GM12878 (cell line): ENCODE measurements at regions not wholly inside any gene's neighbourhood (a gene's known extent, or its start where the extent isn't known, plus 50 kb on each side); places are given as distances from the start of the nearest gene placed in this dataset.

Experiments
- ATAC-seq: fragments of 200-7000 bp; cut with Tn5 transposase; 3 replicates; pipeline ENCODE4 v1.9.1; 2020; ENCODE audit warnings: mild to moderate bottlenecking, moderate library complexity
- BruUV-seq: library from RNA; stranded (reverse); fragments of 400-500 nt; replicated peaks from 2 replicates; lab custom pipeline; 2021; lab: Mats Ljungman, UMichigan
- CTCF ChIA-PET: fragments of 300-600 bp; sonication (Branson Sonifier 250); formaldehyde crosslinking; extraction: SDS; loops from one replicate; lab custom pipeline; 2021; ENCODE audit warnings: inconsistent platforms; lab: Yijun Ruan, JAX
- POLR2A ChIA-PET: fragments of 350-600 bp; formaldehyde crosslinking; extraction: SDS; loops from one replicate; lab custom pipeline; 2021; ENCODE audit warnings: inconsistent platforms; lab: Charles Lee
- RAD21 ChIA-PET: fragments of 300-600 bp; sonication (Branson Sonifier 250); formaldehyde crosslinking; loops from one replicate; lab custom pipeline; 2023; ENCODE audit warnings: antibody characterized with exemption; ENCODE audit not compliant: unreplicated experiment; lab: Charles Lee
- SMC1A ChIA-PET: fragments of 300-600 bp; sonication (Branson Sonifier 250); formaldehyde crosslinking; loops from one replicate; lab custom pipeline; 2023; ENCODE audit not compliant: unreplicated experiment, uncharacterized antibody; lab: Charles Lee
- DNase-seq: peaks from one replicate; pipeline ENCODE4 v3.0.0-alpha.2; 2011; ENCODE audit warnings: low read depth, low spot score
- FAIRE-seq: peaks from 3 replicates; lab custom pipeline; 2011; peaks lifted over from hg19 to GRCh38; lab: Jason Lieb, UNC
- H2AFZ ChIP-seq: 2 replicates; pipeline ENCODE4 v1.6.0; 2011; ENCODE audit warnings: low read depth, low read length, control low read depth; ENCODE audit not compliant: control insufficient read depth
- H3K27ac ChIP-seq: 2 replicates; pipeline ENCODE4 v1.5.1; 2011; ENCODE audit warnings: control low read depth; ENCODE audit not compliant: control insufficient read depth, insufficient read depth
- H3K27me3 ChIP-seq, 2 experiments: replicated peaks in 1 of 2; 2 replicates each; pipeline versions ENCODE4 v1.6.0 to v1.6.1; 2011; ENCODE audit warnings: low read length in 1 of 2; ENCODE audit not compliant: control insufficient read depth in 2 of 2, insufficient read depth in 2 of 2
- H3K36me3 ChIP-seq, 2 experiments: 2 replicates each; pipeline ENCODE4 v1.5.1; 2011; ENCODE audit warnings: low read length in 1 of 2; ENCODE audit not compliant: control insufficient read depth in 2 of 2, insufficient read depth in 2 of 2
- H3K4me1 ChIP-seq: 2 replicates; pipeline ENCODE4 v1.6.1; 2011; ENCODE audit warnings: mild to moderate bottlenecking, low read length, moderate library complexity, mixed read lengths; ENCODE audit not compliant: control insufficient read depth, insufficient read depth
- H3K4me2 ChIP-seq: 2 replicates; pipeline ENCODE4 v1.6.0; 2011; ENCODE audit warnings: control low read depth; ENCODE audit not compliant: control insufficient read depth, insufficient read depth
- H3K4me3 ChIP-seq: fragments of 200-600 bp; sonication (generic); 2 replicates; pipeline ENCODE4 v1.5.1; 2016
- H3K79me2 ChIP-seq: 2 replicates; pipeline ENCODE4 v1.6.0; 2011; ENCODE audit warnings: low read length; ENCODE audit not compliant: control insufficient read depth, insufficient read depth
- H3K9ac ChIP-seq: 2 replicates; pipeline ENCODE4 v1.8.0; 2011; ENCODE audit warnings: low read length, control low read depth, mixed read lengths; ENCODE audit not compliant: control insufficient read depth, insufficient read depth
- H3K9me3 ChIP-seq: replicated peaks from 3 replicates; pipeline ENCODE4 v1.5.1; 2011; ENCODE audit warnings: mild to moderate bottlenecking, low read length; ENCODE audit not compliant: control insufficient read depth, insufficient read depth
- H4K20me1 ChIP-seq: 2 replicates; pipeline ENCODE4 v1.6.0; 2011; ENCODE audit not compliant: control insufficient read depth, insufficient read depth
- ASH2L ChIP-seq: fragments of 300-600, 200-600 bp; sonication (generic); IDR thresholded peaks from 2 replicates; pipeline ENCODE4 v1.6.1; 2017; ENCODE audit warnings: low read depth, mild to moderate bottlenecking, borderline replicate concordance
- BACH1 ChIP-seq: fragments of 450-650 bp; IDR thresholded peaks from 2 replicates; pipeline ENCODE4 v1.6.1; 2017; ENCODE audit warnings: mild to moderate bottlenecking, borderline replicate concordance
- CREB1 ChIP-seq: IDR thresholded peaks from 2 replicates; pipeline ENCODE4 v1.6.1; 2012; ENCODE audit warnings: low read depth, mild to moderate bottlenecking, inconsistent platforms
- ESRRA ChIP-seq: IDR thresholded peaks from 2 replicates; pipeline ENCODE4 v1.6.1; 2012; ENCODE audit warnings: mild to moderate bottlenecking, low read length, improper control_type of control experiment
- MEF2B ChIP-seq: fragments of 450-650 bp; IDR thresholded peaks from 2 replicates; pipeline ENCODE4 v1.6.1; 2018; ENCODE audit warnings: mild to moderate bottlenecking, moderate library complexity; ENCODE audit not compliant: partially characterized antibody, poor library complexity, severe bottlenecking
- NR2C1 ChIP-seq: fragments of 450-650 bp; IDR thresholded peaks from 2 replicates; pipeline ENCODE4 v1.6.1; 2017; ENCODE audit warnings: antibody characterized with exemption, mild to moderate bottlenecking, moderate library complexity
- RELA ChIP-seq: fragments of 450-650 bp; IDR thresholded peaks from 2 replicates; pipeline ENCODE4 v1.8.0; 2014; ENCODE audit warnings: borderline replicate concordance; ENCODE audit not compliant: partially characterized antibody
- RUNX3 ChIP-seq: IDR thresholded peaks from 2 replicates; pipeline ENCODE4 v1.6.1; 2012; ENCODE audit warnings: low read length, inconsistent platforms
- ZNF274 ChIP-seq: IDR thresholded peaks from one replicate; pipeline ENCODE4 v1.8.0; 2011; ENCODE audit not compliant: insufficient read length, insufficient read depth
- WGBS: methylation state at CpG from one replicate; pipeline ENCODE4 v1.1.6; 2016; ENCODE audit warnings: low lambda C conversion rate; ENCODE audit not compliant: insufficient replicate concordance, insufficient coverage; ENCODE audit errors: missing lambda C conversion rate; 5-methylcytosine and 5-hydroxymethylcytosine counted together
- in situ Hi-C: fragments of 300-500 bp; cut with MboI; formaldehyde crosslinking; loops from 9 replicates; pipeline ENCODE4 v1.14.3; 2018; ENCODE audit warnings: mixed read lengths
- intact Hi-C: fragments of 100-400 bp; cut with micrococcal nuclease; formaldehyde crosslinking; loops from one replicate; pipeline ENCODE4 v1.14.2; 2022; ENCODE audit not compliant: unreplicated experiment
- TF ChIP-seq, protein P1 (sequence below): IDR thresholded peaks from 2 replicates; pipeline ENCODE4 v1.6.1; 2012; ENCODE audit warnings: low read length, inconsistent platforms
- TF ChIP-seq, protein P2 (sequence below): fragments of 450-650 bp; formaldehyde crosslinking; IDR thresholded peaks from 2 replicates; pipeline ENCODE4 v1.5.0; 2022; ENCODE audit warnings: mild to moderate bottlenecking, missing genetic modification characterization
- TF ChIP-seq, protein P3 (sequence below): IDR thresholded peaks from 2 replicates; pipeline ENCODE4 v1.6.1; 2012; ENCODE audit warnings: low read depth, low read length, improper control_type of control experiment

DNA sequence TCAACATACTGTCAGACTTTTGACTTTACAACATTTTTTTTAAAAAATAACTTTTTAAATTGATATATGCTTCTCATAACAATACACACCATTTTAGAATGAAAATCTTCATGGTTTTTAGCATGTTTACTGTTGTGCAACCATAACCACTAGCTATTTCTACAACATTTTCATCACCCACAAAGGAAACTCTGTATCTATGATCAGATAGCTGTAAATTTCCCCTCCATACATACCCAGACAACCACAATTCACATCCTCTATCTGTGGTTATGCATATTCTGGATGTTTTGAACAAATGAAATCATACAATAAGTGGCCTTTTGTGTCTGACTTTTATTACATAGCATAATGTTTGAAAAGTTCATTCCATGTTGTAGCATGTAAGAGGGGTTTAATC is 1666.0 kb downstream of the EFNB2 start:
- Histone ChIP-seq H3K9ac (no peak overlapping the region), H3K27me3 (no peaks in the 10 kb centered on the region)
- intact Hi-C loops = no loop called here
- TF ChIP-seq RUNX3 (peak; percentile 72), BACH1 (no peak)
- TF ChIP-seq, all 136 proteins: peak for 1
- in situ Hi-C loops = no loop called here
- H3K79me2 ChIP-seq = no peaks in the 10 kb centered on the region
- no peaks in the 10 kb centered on the region; the same call in 2 of the 3 replicates for H3K9me3 ChIP-seq
- H2AFZ ChIP-seq = no peak overlapping the region
- ChIA-PET SMC1A (no interaction called here), CTCF (no interaction called here), RAD21 (no interaction called here), POLR2A (no interaction called here)
- DNase-seq (no peak), FAIRE-seq (no peak), ATAC-seq (peak; percentile 74)
- no peaks in the 10 kb centered on the region for H3K36me3 ChIP-seq
- H3K27ac ChIP-seq = no peak overlapping the region
- no peak overlapping the region for H3K4me3 ChIP-seq
- no peak overlapping the region for H3K4me2 ChIP-seq
- H4K20me1 ChIP-seq = no peaks in the 10 kb centered on the region
- BruUV-seq = no TSS peak
- no peaks in the 10 kb centered on the region for H3K4me1 ChIP-seq

DNA sequence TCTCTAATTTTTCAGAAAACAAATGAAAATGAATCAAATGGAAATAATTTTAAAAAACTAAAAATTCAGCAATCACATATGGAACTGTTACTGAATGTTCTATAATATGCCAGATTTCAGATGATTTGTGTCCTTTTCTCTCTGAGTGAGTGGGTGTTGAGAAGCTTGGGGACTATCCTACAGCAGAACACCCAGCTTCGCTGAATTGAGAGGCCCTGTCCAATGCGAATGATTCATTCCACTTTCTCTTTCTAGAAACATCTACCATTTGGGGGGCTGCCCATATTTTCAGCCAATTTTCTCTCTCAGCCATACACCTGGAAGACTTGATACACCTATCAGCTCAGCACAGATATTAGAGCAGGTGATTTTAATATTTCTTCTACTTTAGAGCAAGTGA is 1666.7 kb downstream of the EFNB2 start:
- POLR2A ChIA-PET = no interaction called here
- BruUV-seq = no TSS peak

More for the DNA sequence above, 1666.7 kb downstream of the EFNB2 start:
- Histone ChIP-seq H3K4me3 (no peak overlapping the region), H4K20me1 (no peaks in the 10 kb centered on the region), H3K9ac (no peak overlapping the region), H3K36me3 (no peaks in the 10 kb centered on the region), H3K27me3 (no peaks in the 10 kb centered on the region), H3K27ac (no peak overlapping the region), H3K9me3 (no peaks in the 10 kb centered on the region; the same call in 2 of the 3 replicates), H3K4me2 (no peak overlapping the region), H2AFZ (no peak overlapping the region), H3K4me1 (no peaks in the 10 kb centered on the region), H3K79me2 (no peaks in the 10 kb centered on the region)
- ATAC-seq (peak; percentile 57), DNase-seq (no peak), FAIRE-seq (no peak)
- TF ChIP-seq MEF2B = no peak
- TF ChIP-seq RELA = no peak
- TF ChIP-seq, protein P1, sequence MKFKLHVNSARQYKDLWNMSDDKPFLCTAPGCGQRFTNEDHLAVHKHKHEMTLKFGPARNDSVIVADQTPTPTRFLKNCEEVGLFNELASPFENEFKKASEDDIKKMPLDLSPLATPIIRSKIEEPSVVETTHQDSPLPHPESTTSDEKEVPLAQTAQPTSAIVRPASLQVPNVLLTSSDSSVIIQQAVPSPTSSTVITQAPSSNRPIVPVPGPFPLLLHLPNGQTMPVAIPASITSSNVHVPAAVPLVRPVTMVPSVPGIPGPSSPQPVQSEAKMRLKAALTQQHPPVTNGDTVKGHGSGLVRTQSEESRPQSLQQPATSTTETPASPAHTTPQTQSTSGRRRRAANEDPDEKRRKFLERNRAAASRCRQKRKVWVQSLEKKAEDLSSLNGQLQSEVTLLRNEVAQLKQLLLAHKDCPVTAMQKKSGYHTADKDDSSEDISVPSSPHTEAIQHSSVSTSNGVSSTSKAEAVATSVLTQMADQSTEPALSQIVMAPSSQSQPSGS = no peak
- TF ChIP-seq, protein P2, sequence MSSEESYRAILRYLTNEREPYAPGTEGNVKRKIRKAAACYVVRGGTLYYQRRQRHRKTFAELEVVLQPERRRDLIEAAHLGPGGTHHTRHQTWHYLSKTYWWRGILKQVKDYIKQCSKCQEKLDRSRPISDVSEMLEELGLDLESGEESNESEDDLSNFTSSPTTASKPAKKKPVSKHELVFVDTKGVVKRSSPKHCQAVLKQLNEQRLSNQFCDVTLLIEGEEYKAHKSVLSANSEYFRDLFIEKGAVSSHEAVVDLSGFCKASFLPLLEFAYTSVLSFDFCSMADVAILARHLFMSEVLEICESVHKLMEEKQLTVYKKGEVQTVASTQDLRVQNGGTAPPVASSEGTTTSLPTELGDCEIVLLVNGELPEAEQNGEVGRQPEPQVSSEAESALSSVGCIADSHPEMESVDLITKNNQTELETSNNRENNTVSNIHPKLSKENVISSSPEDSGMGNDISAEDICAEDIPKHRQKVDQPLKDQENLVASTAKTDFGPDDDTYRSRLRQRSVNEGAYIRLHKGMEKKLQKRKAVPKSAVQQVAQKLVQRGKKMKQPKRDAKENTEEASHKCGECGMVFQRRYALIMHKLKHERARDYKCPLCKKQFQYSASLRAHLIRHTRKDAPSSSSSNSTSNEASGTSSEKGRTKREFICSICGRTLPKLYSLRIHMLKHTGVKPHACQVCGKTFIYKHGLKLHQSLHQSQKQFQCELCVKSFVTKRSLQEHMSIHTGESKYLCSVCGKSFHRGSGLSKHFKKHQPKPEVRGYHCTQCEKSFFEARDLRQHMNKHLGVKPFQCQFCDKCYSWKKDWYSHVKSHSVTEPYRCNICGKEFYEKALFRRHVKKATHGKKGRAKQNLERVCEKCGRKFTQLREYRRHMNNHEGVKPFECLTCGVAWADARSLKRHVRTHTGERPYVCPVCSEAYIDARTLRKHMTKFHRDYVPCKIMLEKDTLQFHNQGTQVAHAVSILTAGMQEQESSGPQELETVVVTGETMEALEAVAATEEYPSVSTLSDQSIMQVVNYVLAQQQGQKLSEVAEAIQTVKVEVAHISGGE (CRISPR knock-in tag) = no peak
- TF ChIP-seq ZNF274 = no peak
- TF ChIP-seq ASH2L = no peak
- no peak for TF ChIP-seq CREB1
- TF ChIP-seq ESRRA = no peak
- TF ChIP-seq, protein P3, sequence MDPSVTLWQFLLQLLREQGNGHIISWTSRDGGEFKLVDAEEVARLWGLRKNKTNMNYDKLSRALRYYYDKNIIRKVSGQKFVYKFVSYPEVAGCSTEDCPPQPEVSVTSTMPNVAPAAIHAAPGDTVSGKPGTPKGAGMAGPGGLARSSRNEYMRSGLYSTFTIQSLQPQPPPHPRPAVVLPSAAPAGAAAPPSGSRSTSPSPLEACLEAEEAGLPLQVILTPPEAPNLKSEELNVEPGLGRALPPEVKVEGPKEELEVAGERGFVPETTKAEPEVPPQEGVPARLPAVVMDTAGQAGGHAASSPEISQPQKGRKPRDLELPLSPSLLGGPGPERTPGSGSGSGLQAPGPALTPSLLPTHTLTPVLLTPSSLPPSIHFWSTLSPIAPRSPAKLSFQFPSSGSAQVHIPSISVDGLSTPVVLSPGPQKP = no peak
- TF ChIP-seq NR2C1 = no peak
- SMC1A ChIA-PET = no interaction called here
- RAD21 ChIA-PET = no interaction called here
- CTCF ChIA-PET = no interaction called here
- intact Hi-C loops = no loop called here
- WGBS = 61% methylated on average over 2 of the region's 2 CpGs
- in situ Hi-C loops = no loop called here
